GM19463 (cell line): ENCODE measurements at regions not wholly inside any gene's neighbourhood (a gene's known extent, or its start where the extent isn't known, plus 50 kb on each side); places are given as distances from the start of the nearest gene placed in this dataset.
A peak's percentile ranks its signal among the peaks of the same experiment; 100 is the strongest.

Source experiments
- ATAC-seq: cut with Tn5 transposase; IDR thresholded peaks from one replicate; pipeline ENCODE4 v1.9.1; 2021; ENCODE audit warnings: mild to moderate bottlenecking, moderate library complexity; ENCODE audit not compliant: unreplicated experiment

- ATAC-seq, result no peak
Measured at GRCh38 chr6:168979254-168979653, 274.4 kb downstream of the THBS2 start.

- no peak for ATAC-seq
Measured at GRCh38 chr6:168972128-168972527, 281.5 kb downstream of the THBS2 start.

- no peak for ATAC-seq
Measured at GRCh38 chr6:168971549-168971948, 282.1 kb downstream of the THBS2 start.

- no peak for ATAC-seq
Measured at GRCh38 chr6:168968801-168969200, 284.8 kb downstream of the THBS2 start.

GRCh38 chr6:168968228-168968627 is 285.4 kb downstream of the THBS2 start:
- peak; percentile 77 for ATAC-seq

GRCh38 chr6:168967281-168967925 is 286.2 kb downstream of the THBS2 start:
- no peak for ATAC-seq

- ATAC-seq, result no peak
Measured at GRCh38 chr6:168964138-168964835, 289.4 kb downstream of the THBS2 start.

- no peak for ATAC-seq
Measured at GRCh38 chr6:168962886-168963285, 290.8 kb downstream of the THBS2 start.

- no peak for ATAC-seq
Measured at GRCh38 chr6:168961264-168961656, 292.4 kb downstream of the THBS2 start.

GRCh38 chr6:168960551-168961263 is 292.9 kb downstream of the THBS2 start:
- ATAC-seq, result no peak

GRCh38 chr6:168959696-168960095 is 293.9 kb downstream of the THBS2 start:
- ATAC-seq, result no peak

GRCh38 chr6:168956884-168957730 is 296.5 kb downstream of the THBS2 start:
- peak; percentile 83 for ATAC-seq

GRCh38 chr6:168956141-168956838 is 297.4 kb downstream of the THBS2 start:
- no peak for ATAC-seq

- no peak for ATAC-seq
Measured at GRCh38 chr6:168953461-168953860, 300.2 kb downstream of the THBS2 start.

GRCh38 chr6:168951217-168951616 is 302.4 kb downstream of the THBS2 start:
- no peak for ATAC-seq

GRCh38 chr6:168950858-168951214 is 302.8 kb downstream of the THBS2 start:
- no peak for ATAC-seq

- no peak for ATAC-seq
Measured at GRCh38 chr6:168949981-168950857, 303.4 kb downstream of the THBS2 start.

GRCh38 chr6:168948990-168949531 is 304.6 kb downstream of the THBS2 start:
- no peak for ATAC-seq

- ATAC-seq, result no peak
Measured at GRCh38 chr6:168948002-168948401, 305.6 kb downstream of the THBS2 start.
